ENCODE measurements at regions not wholly inside any gene's neighbourhood (a gene's known extent, or its start where the extent isn't known, plus 50 kb on each side); places are given as distances from the start of the nearest gene placed in this dataset.

DNA sequence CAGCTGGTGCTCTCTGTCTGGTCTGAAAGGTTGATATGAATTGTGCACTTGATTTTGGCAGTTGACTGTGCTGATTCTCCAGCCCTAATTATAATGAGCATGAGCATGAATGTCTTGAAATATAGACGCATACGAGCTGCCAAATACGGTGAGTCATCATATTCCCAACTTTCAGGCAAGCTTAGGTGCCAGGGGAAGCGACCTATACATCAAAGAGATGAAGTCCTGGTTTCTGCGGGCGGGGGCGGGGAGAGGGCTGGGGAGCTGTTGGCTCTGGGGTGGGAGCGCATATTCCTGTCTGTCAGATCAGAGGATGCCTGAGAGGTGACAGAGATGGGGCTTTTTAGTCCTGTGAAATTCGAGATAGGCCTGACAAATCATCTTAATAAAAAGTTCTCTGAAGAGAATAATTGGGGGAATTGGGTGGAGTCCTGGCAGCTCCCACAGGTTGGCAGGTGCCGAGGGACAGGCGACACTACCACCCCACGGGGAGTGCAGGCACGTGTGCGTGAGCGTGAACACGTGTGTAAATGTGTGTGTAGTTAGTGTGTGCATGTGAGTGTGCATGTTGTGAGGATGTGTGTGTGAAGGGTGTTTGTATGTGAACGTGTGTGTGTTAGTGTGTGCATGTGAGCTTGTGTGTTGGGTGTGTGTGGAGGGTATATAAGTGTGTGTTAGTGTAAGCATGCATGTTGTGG is 865.3 kb downstream of the TBC1D22A start:
- no peak for TF ChIP-seq POLR2AphosphoS5 (IDR thresholded peaks at IDR 0.05; ENCODE audit: low read depth, low read length)
- TF ChIP-seq TAF1 (IDR thresholded peaks at IDR 0.05; ENCODE audit: low read depth, low read length), result no peak
- no peak for TF ChIP-seq POLR2A (IDR thresholded peaks at IDR 0.05; ENCODE audit: low read depth, low read length)

Data from GM12891 (cell line).